Activated gamma-delta T cell treated with Interleukin-2 at 50 U/mL for 16 hours (primary cell): ENCODE measurements at regions not wholly inside any gene's neighbourhood (a gene's known extent, or its start where the extent isn't known, plus 50 kb on each side); places are given as distances from the start of the nearest gene placed in this dataset.
"Not testable (repeated sequence)": the region's sequence is repeated elsewhere in the genome, so short reads cannot be mapped to it uniquely, and the experiment has no call there.

ENCODE experiments used
- DNase-seq: peaks from one replicate; pipeline ENCODE4 v3.0.0-alpha.2; 2020

GRCh38 chr2:193885419-193885818 lies 1690.7 kb upstream of the TMEFF2 start:
- no peak for DNase-seq

GRCh38 chr2:193883820-193884219 lies 1689.1 kb upstream of the TMEFF2 start:
- no peak for DNase-seq

- no peak for DNase-seq
Observed at GRCh38 chr2:193876980-193877379, 1682.2 kb upstream of the TMEFF2 start.

- no peak for DNase-seq
Observed at GRCh38 chr2:193869564-193869963, 1674.8 kb upstream of the TMEFF2 start.

- no peak for DNase-seq
Observed at GRCh38 chr2:193868833-193869232, 1674.1 kb upstream of the TMEFF2 start.

GRCh38 chr2:193868132-193868531 lies 1673.4 kb upstream of the TMEFF2 start:
- no peak for DNase-seq

GRCh38 chr2:193867454-193867853 lies 1672.7 kb upstream of the TMEFF2 start:
- no peak for DNase-seq

- DNase-seq: no peak
Observed at GRCh38 chr2:193861557-193861956, 1666.8 kb upstream of the TMEFF2 start.

- no peak for DNase-seq
Observed at GRCh38 chr2:193847991-193848390, 1653.3 kb upstream of the TMEFF2 start.

GRCh38 chr2:193847130-193847529 lies 1652.4 kb upstream of the TMEFF2 start:
- DNase-seq: no peak

- DNase-seq: no peak
Observed at GRCh38 chr2:193845604-193846003, 1650.9 kb upstream of the TMEFF2 start.

- DNase-seq: no peak
Observed at GRCh38 chr2:193843675-193844074, 1648.9 kb upstream of the TMEFF2 start.

GRCh38 chr2:193841384-193842150 lies 1646.8 kb upstream of the TMEFF2 start:
- DNase-seq: no peak

- no peak for DNase-seq
Observed at GRCh38 chr2:193837111-193837738, 1642.5 kb upstream of the TMEFF2 start.

- DNase-seq: not testable (repeated sequence)
Observed at GRCh38 chr2:193836424-193837006, 1641.8 kb upstream of the TMEFF2 start.

- DNase-seq: not testable (repeated sequence)
Observed at GRCh38 chr2:193833895-193834294, 1639.2 kb upstream of the TMEFF2 start.

GRCh38 chr2:193824474-193824873 lies 1629.7 kb upstream of the TMEFF2 start:
- no peak for DNase-seq

GRCh38 chr2:193818801-193819499 lies 1624.2 kb upstream of the TMEFF2 start:
- DNase-seq: no peak

- no peak for DNase-seq
Observed at GRCh38 chr2:193816008-193816407, 1621.3 kb upstream of the TMEFF2 start.

- DNase-seq: no peak
Observed at GRCh38 chr2:193810533-193810932, 1615.8 kb upstream of the TMEFF2 start.

GRCh38 chr2:193808877-193809276 lies 1614.1 kb upstream of the TMEFF2 start:
- no peak for DNase-seq

- DNase-seq: no peak
Observed at GRCh38 chr2:193806088-193806774, 1611.5 kb upstream of the TMEFF2 start.

GRCh38 chr2:193796847-193797246 lies 1602.1 kb upstream of the TMEFF2 start:
- DNase-seq: no peak
